Smooth muscle cell (in vitro differentiated cells): ENCODE measurements at regions not wholly inside any gene's neighbourhood (a gene's known extent, or its start where the extent isn't known, plus 50 kb on each side); places are given as distances from the start of the nearest gene placed in this dataset.

Experiments used
- DNase-seq: peaks from one replicate; lab custom pipeline; 2025; ENCODE audit not compliant: unreplicated experiment; lab: John Stamatoyannopoulos, UW
- H2AFZ ChIP-seq: fragments of 200-600 bp; sonication (generic); 2 replicates; pipeline ENCODE4 v1.6.0; 2016; ENCODE audit warnings: antibody characterized with exemption, low read depth, mild to moderate bottlenecking
- H3F3A ChIP-seq: fragments of 200-600 bp; sonication (generic); 2 replicates; pipeline ENCODE4 v1.6.0; 2017; ENCODE audit warnings: antibody characterized with exemption, low read depth
- H3K27ac ChIP-seq: fragments of 200-600 bp; sonication (generic); 2 replicates; pipeline ENCODE4 v1.5.1; 2016; ENCODE audit warnings: low read depth, mild to moderate bottlenecking
- H3K27me3 ChIP-seq: fragments of 200-600 bp; sonication (generic); 2 replicates; pipeline ENCODE4 v1.6.1; 2016; ENCODE audit warnings: low read depth, mild to moderate bottlenecking
- H3K36me3 ChIP-seq: fragments of 200-600 bp; sonication (generic); 2 replicates; pipeline ENCODE4 v1.5.1; 2016; ENCODE audit warnings: low read depth
- H3K4me1 ChIP-seq: fragments of 200-600 bp; sonication (generic); 2 replicates; pipeline ENCODE4 v1.5.1; 2016; ENCODE audit warnings: low read depth
- H3K4me2 ChIP-seq: fragments of 200-600 bp; sonication (generic); 2 replicates; pipeline ENCODE4 v1.6.0; 2016; ENCODE audit warnings: mild to moderate bottlenecking
- H3K4me3 ChIP-seq: fragments of 200-600 bp; sonication (generic); 2 replicates; pipeline ENCODE4 v1.5.1; 2016; ENCODE audit warnings: mild to moderate bottlenecking
- H3K79me2 ChIP-seq: fragments of 200-600 bp; sonication (generic); 2 replicates; pipeline ENCODE4 v1.6.0; 2016; ENCODE audit warnings: low read depth, mild to moderate bottlenecking
- H3K9ac ChIP-seq: fragments of 200-600 bp; sonication (generic); 2 replicates; pipeline ENCODE4 v1.6.0; 2016; ENCODE audit warnings: low read depth
- H3K9me3 ChIP-seq: fragments of 200-600 bp; sonication (generic); replicated peaks from 2 replicates; pipeline ENCODE4 v1.5.1; 2016; ENCODE audit warnings: low read depth
- H4K20me1 ChIP-seq: fragments of 200-600 bp; sonication (generic); 2 replicates; pipeline ENCODE4 v1.6.0; 2016; ENCODE audit warnings: low read depth
- CTCF ChIP-seq: fragments of 200-600 bp; sonication (generic); IDR thresholded peaks from 2 replicates; pipeline ENCODE4 v1.5.1; 2017; ENCODE audit warnings: borderline replicate concordance, mild to moderate bottlenecking, antibody characterized with exemption; ENCODE audit not compliant: insufficient read depth, poor library complexity, severe bottlenecking
- WGBS: methylation state at CpG from one replicate; pipeline ENCODE4 v1.1.7; 2016; ENCODE audit warnings: low lambda C conversion rate; 5-methylcytosine and 5-hydroxymethylcytosine counted together

- H3K79me2 ChIP-seq, result no peaks in the 10 kb centered on the region
- no peak overlapping the region for H3K4me3 ChIP-seq
- H3K9me3 ChIP-seq, result no peaks in the 10 kb centered on the region
- no peaks in the 10 kb centered on the region for H3K36me3 ChIP-seq
- no peaks in the 10 kb centered on the region for H4K20me1 ChIP-seq
- no peak for DNase-seq
- no peak overlapping the region for H2AFZ ChIP-seq
- 86% methylated on average over 2 of the region's 2 CpGs for WGBS
- H3K9ac ChIP-seq, result no peak overlapping the region
- H3K4me1 ChIP-seq, result no peaks in the 10 kb centered on the region
- no peaks in the 10 kb centered on the region for H3F3A ChIP-seq
- no peak for TF ChIP-seq CTCF
- H3K27ac ChIP-seq, result no peak overlapping the region
- no peaks in the 10 kb centered on the region for H3K27me3 ChIP-seq
- no peak overlapping the region for H3K4me2 ChIP-seq
Observed at GRCh38 chr4:97197106-97197505, 946.2 kb downstream of the STPG2 start.

GRCh38 chr4:97208749-97209148 lies 934.5 kb downstream of the STPG2 start:
- Histone ChIP-seq H3K27me3 (no peaks in the 10 kb centered on the region), H3K36me3 (no peaks in the 10 kb centered on the region), H3K4me1 (no peaks in the 10 kb centered on the region), H3K79me2 (no peaks in the 10 kb centered on the region), H3K4me2 (no peak overlapping the region), H4K20me1 (no peaks in the 10 kb centered on the region), H2AFZ (no peak overlapping the region), H3K4me3 (no peak overlapping the region), H3K9ac (no peak overlapping the region), H3K27ac (no peak overlapping the region), H3K9me3 (no peaks in the 10 kb centered on the region), H3F3A (no peaks in the 10 kb centered on the region)
- 93% methylated on average over 1 of the region's 1 CpG for WGBS
- TF ChIP-seq CTCF, result no peak
- no peak for DNase-seq

GRCh38 chr4:97215409-97215941 lies 927.8 kb downstream of the STPG2 start:
- Histone ChIP-seq H2AFZ (peak overlapping the region; percentile 71), H4K20me1 (no peaks in the 10 kb centered on the region), H3F3A (no peaks in the 10 kb centered on the region), H3K9ac (no peak overlapping the region), H3K36me3 (no peaks in the 10 kb centered on the region), H3K27ac (peak overlapping the region; percentile 12), H3K4me3 (no peak overlapping the region), H3K79me2 (no peaks in the 10 kb centered on the region), H3K27me3 (no peaks in the 10 kb centered on the region), H3K4me2 (peak overlapping the region; percentile 17), H3K9me3 (no peaks in the 10 kb centered on the region), H3K4me1 (peaks cover 6% of the 10 kb centered on the region)
- DNase-seq, result no peak
- 75% methylated on average over 5 of the region's 5 CpGs for WGBS
- TF ChIP-seq CTCF, result no peak

GRCh38 chr4:97216046-97216445 lies 927.2 kb downstream of the STPG2 start:
- Histone ChIP-seq H3K4me1 (peaks cover 6% of the 10 kb centered on the region), H3K9me3 (no peaks in the 10 kb centered on the region), H3K9ac (no peak overlapping the region), H3K4me3 (no peak overlapping the region), H3K36me3 (no peaks in the 10 kb centered on the region), H3K79me2 (no peaks in the 10 kb centered on the region), H3K4me2 (peak overlapping the region; percentile 17), H3K27ac (peak overlapping the region; percentile 12), H3K27me3 (no peaks in the 10 kb centered on the region), H2AFZ (peak overlapping the region; percentile 71), H3F3A (no peaks in the 10 kb centered on the region), H4K20me1 (no peaks in the 10 kb centered on the region)
- 83% methylated on average over 4 of the region's 4 CpGs for WGBS
- no peak for TF ChIP-seq CTCF
- no peak for DNase-seq
